ENCODE measurements at regions not wholly inside any gene's neighbourhood (a gene's known extent, or its start where the extent isn't known, plus 50 kb on each side); places are given as distances from the start of the nearest gene placed in this dataset.

GRCh38 chr21:43339668-43340067 lies 87.3 kb downstream of the SIK1 start:
- no peak for DNase-seq (ENCODE audit: low read depth)
- in situ Hi-C loops (cut with HindIII; ENCODE audit: low sequenced_read_pairs) = no loop called here
- H3K4me3 ChIP-seq (ENCODE audit: low read depth, low read length) = no peak overlapping the region
- TF ChIP-seq, protein P1, sequence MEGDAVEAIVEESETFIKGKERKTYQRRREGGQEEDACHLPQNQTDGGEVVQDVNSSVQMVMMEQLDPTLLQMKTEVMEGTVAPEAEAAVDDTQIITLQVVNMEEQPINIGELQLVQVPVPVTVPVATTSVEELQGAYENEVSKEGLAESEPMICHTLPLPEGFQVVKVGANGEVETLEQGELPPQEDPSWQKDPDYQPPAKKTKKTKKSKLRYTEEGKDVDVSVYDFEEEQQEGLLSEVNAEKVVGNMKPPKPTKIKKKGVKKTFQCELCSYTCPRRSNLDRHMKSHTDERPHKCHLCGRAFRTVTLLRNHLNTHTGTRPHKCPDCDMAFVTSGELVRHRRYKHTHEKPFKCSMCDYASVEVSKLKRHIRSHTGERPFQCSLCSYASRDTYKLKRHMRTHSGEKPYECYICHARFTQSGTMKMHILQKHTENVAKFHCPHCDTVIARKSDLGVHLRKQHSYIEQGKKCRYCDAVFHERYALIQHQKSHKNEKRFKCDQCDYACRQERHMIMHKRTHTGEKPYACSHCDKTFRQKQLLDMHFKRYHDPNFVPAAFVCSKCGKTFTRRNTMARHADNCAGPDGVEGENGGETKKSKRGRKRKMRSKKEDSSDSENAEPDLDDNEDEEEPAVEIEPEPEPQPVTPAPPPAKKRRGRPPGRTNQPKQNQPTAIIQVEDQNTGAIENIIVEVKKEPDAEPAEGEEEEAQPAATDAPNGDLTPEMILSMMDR (IDR thresholded peaks at IDR 0.05; ENCODE audit: low read depth, low read length, missing control alignments) = no peak

DNA sequence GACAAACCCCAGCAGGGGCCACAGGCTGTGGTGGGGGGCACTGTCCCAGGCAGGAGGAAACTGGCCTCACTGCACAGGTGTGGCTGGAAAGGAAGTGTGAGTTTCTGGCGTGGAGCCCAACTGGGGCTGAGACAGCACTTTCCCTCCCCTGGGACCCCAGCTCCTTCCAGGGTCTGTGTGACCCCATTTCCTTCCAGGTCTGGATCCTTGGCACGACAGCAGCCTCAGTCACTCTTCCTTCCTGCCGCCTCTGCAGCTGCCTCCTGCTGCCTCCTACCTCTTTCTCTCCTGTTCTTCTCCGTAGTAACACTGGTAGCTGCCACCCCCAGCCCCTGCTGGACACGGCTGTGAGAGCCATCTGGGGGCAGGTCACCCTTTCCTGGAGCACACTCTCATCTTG lies 88.0 kb downstream of the SIK1 start:
- TF ChIP-seq, protein P1 (IDR thresholded peaks at IDR 0.05; ENCODE audit: low read depth, low read length, missing control alignments) = no peak
- no peak overlapping the region for H3K4me3 ChIP-seq (ENCODE audit: low read depth, low read length)
- no peak for DNase-seq (ENCODE audit: low read depth)
- in situ Hi-C loops (cut with HindIII; ENCODE audit: low sequenced_read_pairs) = no loop called here

- no peak for DNase-seq (ENCODE audit: low read depth)
- in situ Hi-C loops (cut with HindIII; ENCODE audit: low sequenced_read_pairs) = no loop called here
- TF ChIP-seq, protein P1 (IDR thresholded peaks at IDR 0.05; ENCODE audit: low read depth, low read length, missing control alignments) = no peak
- no peak overlapping the region for H3K4me3 ChIP-seq (ENCODE audit: low read depth, low read length)
These were observed 88.9 kb downstream of the SIK1 start for GRCh38 chr21:43337901-43338655.

DNA sequence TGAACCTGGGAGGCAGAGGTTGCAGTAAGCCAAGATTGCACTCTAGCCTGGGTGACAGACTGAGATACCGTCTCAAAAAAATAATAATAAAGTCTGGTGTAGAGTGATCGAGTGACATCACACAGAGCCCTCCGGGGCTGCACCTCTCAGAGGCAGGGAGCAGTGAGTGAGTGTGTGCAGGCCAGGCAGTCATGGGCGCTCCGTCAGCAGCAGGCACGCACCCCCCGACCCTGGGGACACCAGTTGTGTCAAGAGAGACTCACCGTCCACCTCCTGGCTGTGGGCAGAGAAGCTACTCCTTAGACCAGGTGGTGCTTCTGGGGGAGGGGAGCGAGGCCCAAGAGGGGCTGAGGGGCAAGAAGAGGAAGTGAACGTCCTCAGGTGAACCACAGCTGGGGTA lies 91.8 kb downstream of the SIK1 start:
- DNase-seq (ENCODE audit: low read depth) = no peak
- in situ Hi-C loops (cut with HindIII; ENCODE audit: low sequenced_read_pairs) = no loop called here
- TF ChIP-seq, protein P1 (IDR thresholded peaks at IDR 0.05; ENCODE audit: low read depth, low read length, missing control alignments) = no peak
- no peak overlapping the region for H3K4me3 ChIP-seq (ENCODE audit: low read depth, low read length)

DNA sequence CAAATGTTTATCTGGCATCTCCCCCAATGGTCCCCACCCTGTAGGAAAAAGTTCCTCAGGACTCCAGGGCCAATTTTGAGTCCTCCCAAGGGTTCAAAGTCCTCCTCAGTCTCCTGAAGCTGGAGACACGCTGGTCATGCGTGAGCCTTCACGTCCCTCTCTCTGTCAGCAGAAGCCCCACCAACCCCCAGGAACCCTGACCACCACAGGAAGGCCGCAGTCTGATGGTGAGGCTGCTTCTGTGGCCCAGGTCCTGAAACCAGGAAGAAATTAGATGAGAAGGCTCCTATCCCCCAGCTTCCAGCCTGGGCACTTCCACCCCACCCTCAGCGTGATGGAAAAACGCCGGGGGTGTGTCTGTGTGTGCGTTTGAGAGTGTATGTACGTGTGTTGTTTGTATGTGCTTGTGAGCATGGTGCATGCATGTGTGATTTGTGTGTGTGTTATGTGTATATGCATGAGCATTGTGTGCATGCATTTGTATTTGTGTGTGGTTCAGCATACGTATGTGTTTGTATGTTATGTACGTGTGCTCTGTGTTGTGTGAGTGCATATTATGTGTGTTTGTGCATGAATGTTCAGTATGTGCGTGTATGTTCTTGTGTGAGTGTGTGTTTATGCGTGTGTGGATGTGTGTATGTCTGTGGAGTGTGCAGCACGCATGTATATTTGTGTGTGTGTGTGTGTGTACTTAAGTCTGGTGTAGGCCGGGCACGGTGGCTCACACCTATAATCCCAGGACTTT lies 92.5 kb downstream of the SIK1 start:
- in situ Hi-C loops (cut with HindIII; ENCODE audit: low sequenced_read_pairs) = no loop called here
- TF ChIP-seq, protein P1 (IDR thresholded peaks at IDR 0.05; ENCODE audit: low read depth, low read length, missing control alignments) = no peak
- H3K4me3 ChIP-seq (ENCODE audit: low read depth, low read length) = no peak overlapping the region
- DNase-seq (ENCODE audit: low read depth) = no peak

GRCh38 chr21:43333298-43334062 lies 93.5 kb downstream of the SIK1 start:
- DNase-seq (ENCODE audit: low read depth) = peak; percentile 49
- in situ Hi-C loops (cut with HindIII; ENCODE audit: low sequenced_read_pairs) = no loop called here
- H3K4me3 ChIP-seq (ENCODE audit: low read depth, low read length) = no peak overlapping the region
- TF ChIP-seq, protein P1 (IDR thresholded peaks at IDR 0.05; ENCODE audit: low read depth, low read length, missing control alignments) = no peak
